HEK293T (cell line): ENCODE measurements at regions not wholly inside any gene's neighbourhood (a gene's known extent, or its start where the extent isn't known, plus 50 kb on each side); places are given as distances from the start of the nearest gene placed in this dataset.

Source experiments
- BHLHE40 ChIP-seq: fragments of 450-650 bp; IDR thresholded peaks from 2 replicates; pipeline ENCODE4 v1.6.1; 2016; ENCODE audit warnings: mild to moderate bottlenecking, moderate library complexity, borderline replicate concordance
- FOXK2 ChIP-seq: fragments of 450-650 bp; IDR thresholded peaks from 2 replicates; pipeline ENCODE4 v1.6.1; 2016; ENCODE audit warnings: mild to moderate bottlenecking
- FOXM1 ChIP-seq: fragments of 450-650 bp; IDR thresholded peaks from 2 replicates; pipeline ENCODE4 v1.6.1; 2017; ENCODE audit warnings: mild to moderate bottlenecking, borderline replicate concordance
- L3MBTL2 ChIP-seq: fragments of 450-650 bp; conservative IDR thresholded peaks from 2 replicates; pipeline ENCODE4 v1.6.1; 2016; ENCODE audit warnings: mild to moderate bottlenecking
- NFRKB ChIP-seq: fragments of 450-650 bp; IDR thresholded peaks from 2 replicates; pipeline ENCODE4 v1.6.1; 2016; ENCODE audit warnings: mild to moderate bottlenecking, moderate library complexity
- SP1 ChIP-seq: fragments of 450-650 bp; IDR thresholded peaks from 2 replicates; pipeline ENCODE4 v1.6.1; 2017
- SUZ12 ChIP-seq: fragments of 450-650 bp; IDR thresholded peaks from 2 replicates; pipeline ENCODE4 v1.6.1; 2016; ENCODE audit warnings: mild to moderate bottlenecking
- TF ChIP-seq, protein P1 (sequence below): fragments of 450-650 bp; IDR thresholded peaks from 2 replicates; pipeline ENCODE4 v1.6.1; 2016

DNA sequence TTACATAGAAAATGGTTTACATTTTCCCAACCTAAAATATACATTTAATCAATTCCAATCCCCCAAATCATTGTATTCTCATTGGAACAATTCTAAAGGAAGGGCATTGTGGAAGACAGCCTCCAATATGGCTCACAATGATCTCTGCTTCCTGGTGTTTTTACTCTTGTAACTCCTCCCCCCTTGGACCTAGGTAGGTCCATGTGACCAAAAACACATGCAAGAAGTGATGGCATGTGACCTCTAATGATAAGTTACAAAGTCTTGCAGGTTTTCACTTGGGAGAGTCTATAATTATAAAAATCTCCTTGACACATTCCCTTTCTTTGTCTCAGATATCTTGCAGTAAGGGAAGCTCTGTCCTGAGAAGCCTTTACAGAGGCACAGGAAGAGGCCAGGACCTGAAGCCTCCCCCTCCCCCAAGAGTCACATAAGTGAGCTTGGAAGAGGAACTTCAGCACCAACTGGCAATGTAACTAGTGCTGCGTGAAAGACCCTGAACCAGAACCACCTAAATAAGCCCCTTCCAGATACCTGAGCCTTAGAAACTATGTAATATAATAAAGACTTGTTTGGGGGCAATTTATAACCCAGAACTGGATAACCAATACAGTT, 816.2 kb upstream of the ATXN8OS start:
- TF ChIP-seq SUZ12 = no peak
- TF ChIP-seq FOXK2 = no peak
- no peak for TF ChIP-seq SP1
- TF ChIP-seq, protein P1, sequence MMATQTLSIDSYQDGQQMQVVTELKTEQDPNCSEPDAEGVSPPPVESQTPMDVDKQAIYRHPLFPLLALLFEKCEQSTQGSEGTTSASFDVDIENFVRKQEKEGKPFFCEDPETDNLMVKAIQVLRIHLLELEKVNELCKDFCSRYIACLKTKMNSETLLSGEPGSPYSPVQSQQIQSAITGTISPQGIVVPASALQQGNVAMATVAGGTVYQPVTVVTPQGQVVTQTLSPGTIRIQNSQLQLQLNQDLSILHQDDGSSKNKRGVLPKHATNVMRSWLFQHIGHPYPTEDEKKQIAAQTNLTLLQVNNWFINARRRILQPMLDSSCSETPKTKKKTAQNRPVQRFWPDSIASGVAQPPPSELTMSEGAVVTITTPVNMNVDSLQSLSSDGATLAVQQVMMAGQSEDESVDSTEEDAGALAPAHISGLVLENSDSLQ = no peak
- TF ChIP-seq L3MBTL2 = no peak
- no peak for TF ChIP-seq FOXM1
- no peak for TF ChIP-seq NFRKB
- TF ChIP-seq BHLHE40 = no peak
